ENCODE measurements at regions not wholly inside any gene's neighbourhood (a gene's known extent, or its start where the extent isn't known, plus 50 kb on each side); places are given as distances from the start of the nearest gene placed in this dataset.

- TF ChIP-seq CTCF (IDR thresholded peaks at IDR 0.05) (no peak), POLR2A (IDR thresholded peaks at IDR 0.05) (no peak)
Measured at GRCh38 chr2:16033032-16033293, 92.6 kb downstream of the MYCN start.
